Chondrocyte (in vitro differentiated cells): ENCODE measurements at regions not wholly inside any gene's neighbourhood (a gene's known extent, or its start where the extent isn't known, plus 50 kb on each side); places are given as distances from the start of the nearest gene placed in this dataset.
A peak's percentile ranks its signal among the peaks of the same experiment; 100 is the strongest.

Experiments
- DNase-seq: peaks from one replicate; pipeline ENCODE4 v3.0.0; 2021; ENCODE audit warnings: mixed read lengths, low spot score
- H3K27ac Mint-ChIP-seq: one replicate; pipeline ENCODE4 v1.8.0; 2021; ENCODE audit warnings: mild to moderate bottlenecking, moderate library complexity, mixed read lengths; ENCODE audit not compliant: unreplicated experiment
- H3K27me3 Mint-ChIP-seq: 2 replicates; pipeline ENCODE4 v1.8.0; 2021; ENCODE audit warnings: low read depth, mixed read lengths
- H3K36me3 Mint-ChIP-seq: 2 replicates; pipeline ENCODE4 v1.8.0; 2021; ENCODE audit warnings: low read depth, mixed read lengths
- H3K4me1 Mint-ChIP-seq: 2 replicates; pipeline ENCODE4 v1.8.0; 2021; ENCODE audit warnings: low read depth, mild to moderate bottlenecking, mixed read lengths
- H3K4me3 Mint-ChIP-seq: one replicate; pipeline ENCODE4 v1.8.0; 2021; ENCODE audit warnings: mild to moderate bottlenecking, moderate library complexity, mixed read lengths; ENCODE audit not compliant: unreplicated experiment
- H3K9me3 Mint-ChIP-seq: 2 replicates; pipeline ENCODE4 v1.8.0; 2021; ENCODE audit warnings: low read depth, mixed read lengths
- TF ChIP-seq, protein P1 (sequence below): fragments of 200-600 bp; sonication (generic); IDR thresholded peaks from 2 replicates; pipeline ENCODE4 v1.5.0; 2021; ENCODE audit warnings: antibody characterized with exemption, mild to moderate bottlenecking, moderate library complexity

DNA sequence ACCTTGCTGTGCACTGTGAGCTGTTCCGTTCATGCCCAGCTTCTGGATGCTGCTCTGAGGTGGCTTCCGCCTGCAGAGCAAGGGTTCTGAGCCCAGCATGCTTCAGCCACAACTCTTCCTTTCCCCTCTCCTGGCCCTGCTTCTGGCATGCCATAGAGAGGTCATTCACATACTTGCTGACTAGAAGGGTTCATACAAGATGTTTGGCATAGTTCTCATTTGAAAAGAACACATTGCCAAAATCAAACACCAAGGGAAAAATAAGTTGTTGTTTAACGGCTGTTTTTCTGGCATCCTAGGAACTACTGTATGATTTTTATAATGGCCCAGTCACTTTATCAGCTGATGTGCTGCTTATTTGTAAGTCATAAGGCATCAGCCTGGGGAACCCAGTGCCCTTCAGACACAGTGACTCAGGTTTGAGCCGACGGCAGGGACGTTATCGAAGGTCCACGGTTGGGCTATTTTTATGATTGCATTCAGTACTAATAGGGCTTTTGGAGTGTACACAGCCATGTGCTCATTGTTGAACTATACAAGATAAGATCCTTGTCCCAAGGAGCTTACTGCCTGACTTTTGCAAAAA lies 53.9 kb upstream of the CTAGE1 start:
- TF ChIP-seq, protein P1, sequence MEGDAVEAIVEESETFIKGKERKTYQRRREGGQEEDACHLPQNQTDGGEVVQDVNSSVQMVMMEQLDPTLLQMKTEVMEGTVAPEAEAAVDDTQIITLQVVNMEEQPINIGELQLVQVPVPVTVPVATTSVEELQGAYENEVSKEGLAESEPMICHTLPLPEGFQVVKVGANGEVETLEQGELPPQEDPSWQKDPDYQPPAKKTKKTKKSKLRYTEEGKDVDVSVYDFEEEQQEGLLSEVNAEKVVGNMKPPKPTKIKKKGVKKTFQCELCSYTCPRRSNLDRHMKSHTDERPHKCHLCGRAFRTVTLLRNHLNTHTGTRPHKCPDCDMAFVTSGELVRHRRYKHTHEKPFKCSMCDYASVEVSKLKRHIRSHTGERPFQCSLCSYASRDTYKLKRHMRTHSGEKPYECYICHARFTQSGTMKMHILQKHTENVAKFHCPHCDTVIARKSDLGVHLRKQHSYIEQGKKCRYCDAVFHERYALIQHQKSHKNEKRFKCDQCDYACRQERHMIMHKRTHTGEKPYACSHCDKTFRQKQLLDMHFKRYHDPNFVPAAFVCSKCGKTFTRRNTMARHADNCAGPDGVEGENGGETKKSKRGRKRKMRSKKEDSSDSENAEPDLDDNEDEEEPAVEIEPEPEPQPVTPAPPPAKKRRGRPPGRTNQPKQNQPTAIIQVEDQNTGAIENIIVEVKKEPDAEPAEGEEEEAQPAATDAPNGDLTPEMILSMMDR = no peak
- no peak overlapping the region for H3K4me3 Mint-ChIP-seq
- peaks cover 6% of the 10 kb centered on the region for H3K9me3 Mint-ChIP-seq
- no peak for DNase-seq
- peaks cover 63% of the 10 kb centered on the region for H3K4me1 Mint-ChIP-seq
- peaks cover 2% of the 10 kb centered on the region for H3K36me3 Mint-ChIP-seq
- no peaks in the 10 kb centered on the region for H3K27me3 Mint-ChIP-seq
- H3K27ac Mint-ChIP-seq = peak overlapping the region; percentile 99

DNA sequence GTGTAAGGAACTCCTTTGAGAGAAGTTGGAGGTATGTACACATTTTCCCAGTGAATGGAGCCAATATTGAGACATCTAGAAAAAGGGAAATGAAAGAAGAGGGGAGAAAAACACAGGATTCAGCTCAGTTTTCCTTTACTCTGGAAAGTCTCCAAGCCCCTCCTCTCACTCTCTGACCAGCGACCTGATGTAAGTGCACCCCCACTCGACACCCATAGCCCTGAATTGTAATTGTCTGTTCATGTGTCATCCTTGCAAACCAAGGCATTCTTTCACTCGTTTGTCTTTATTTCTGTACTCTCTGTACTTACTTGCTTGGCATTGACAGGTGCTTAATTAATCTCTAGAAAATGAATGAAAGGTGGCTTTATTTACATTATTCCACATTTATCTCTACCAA lies 55.7 kb upstream of the CTAGE1 start:
- Mint-ChIP-seq H3K4me1 (peaks cover 45% of the 10 kb centered on the region), H3K27ac (no peak overlapping the region)

DNA sequence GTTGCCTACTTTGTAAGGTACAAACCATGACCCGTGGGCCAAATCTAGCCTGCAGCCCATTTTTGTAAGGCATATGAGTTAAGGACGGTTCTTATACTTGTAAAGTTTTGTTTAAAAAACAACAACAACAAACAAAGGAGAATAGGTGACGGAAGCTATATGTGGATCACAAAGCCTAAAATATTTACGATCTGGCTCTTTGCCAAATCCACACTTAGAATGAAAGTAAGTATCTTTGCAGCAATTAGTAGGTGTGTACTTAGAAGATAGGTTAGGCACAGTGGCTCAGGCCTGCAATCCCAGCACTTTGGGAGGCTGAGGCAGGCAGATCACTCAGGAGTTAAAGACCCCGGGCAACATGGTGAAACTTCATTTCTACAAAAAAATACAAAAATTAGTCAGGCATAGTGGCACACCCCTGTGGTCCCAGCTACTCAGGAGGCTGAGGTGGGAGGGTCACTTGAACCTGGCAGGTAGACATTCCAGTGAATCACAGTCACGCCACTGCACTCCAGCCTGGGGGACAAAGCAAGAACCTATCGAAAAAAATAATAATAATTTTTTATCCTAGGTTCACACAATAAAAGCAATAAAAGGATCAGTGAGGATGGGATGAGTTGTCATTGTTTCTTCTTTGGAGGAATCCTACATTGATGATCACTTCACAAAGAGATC lies 57.8 kb upstream of the CTAGE1 start:
- TF ChIP-seq, protein P1 = no peak
- Mint-ChIP-seq H3K9me3 (no peaks in the 10 kb centered on the region), H3K27me3 (peaks cover 2% of the 10 kb centered on the region), H3K4me1 (peaks cover 23% of the 10 kb centered on the region), H3K27ac (no peak overlapping the region), H3K36me3 (peaks cover 1% of the 10 kb centered on the region), H3K4me3 (no peak overlapping the region)
- no peak for DNase-seq

More for the DNA sequence above, 55.7 kb upstream of the CTAGE1 start:
- TF ChIP-seq, protein P1 = no peak
- H3K4me3 Mint-ChIP-seq = no peak overlapping the region
- H3K27me3 Mint-ChIP-seq = peaks cover 2% of the 10 kb centered on the region
- no peak for DNase-seq
- H3K36me3 Mint-ChIP-seq = peaks cover 3% of the 10 kb centered on the region
- peaks cover 3% of the 10 kb centered on the region for H3K9me3 Mint-ChIP-seq

DNA sequence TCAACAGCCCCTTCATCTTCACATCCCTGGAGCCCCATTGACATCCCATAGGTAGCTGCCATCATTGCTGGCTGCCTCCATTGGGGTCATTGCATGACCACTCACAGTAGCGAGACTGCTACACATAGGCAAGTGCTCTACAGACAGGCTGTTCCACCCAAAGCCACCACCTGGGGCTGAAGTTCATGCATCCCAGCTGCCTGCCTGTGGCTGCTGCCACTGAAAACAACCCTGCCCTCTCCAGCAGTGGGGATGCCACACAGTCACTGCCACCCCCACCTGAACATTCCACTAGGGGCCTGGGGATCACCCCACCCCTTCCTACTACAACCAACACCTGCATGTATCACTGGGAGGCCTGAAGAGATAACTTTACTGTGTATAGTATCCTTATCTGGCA lies 59.5 kb upstream of the CTAGE1 start:
- H3K9me3 Mint-ChIP-seq = no peaks in the 10 kb centered on the region
- H3K4me1 Mint-ChIP-seq = peaks cover 7% of the 10 kb centered on the region
- peaks cover 2% of the 10 kb centered on the region for H3K27me3 Mint-ChIP-seq
- TF ChIP-seq, protein P1 = no peak
- no peak overlapping the region for H3K4me3 Mint-ChIP-seq
- DNase-seq = no peak
- no peak overlapping the region for H3K27ac Mint-ChIP-seq
- H3K36me3 Mint-ChIP-seq = peaks cover 1% of the 10 kb centered on the region

DNA sequence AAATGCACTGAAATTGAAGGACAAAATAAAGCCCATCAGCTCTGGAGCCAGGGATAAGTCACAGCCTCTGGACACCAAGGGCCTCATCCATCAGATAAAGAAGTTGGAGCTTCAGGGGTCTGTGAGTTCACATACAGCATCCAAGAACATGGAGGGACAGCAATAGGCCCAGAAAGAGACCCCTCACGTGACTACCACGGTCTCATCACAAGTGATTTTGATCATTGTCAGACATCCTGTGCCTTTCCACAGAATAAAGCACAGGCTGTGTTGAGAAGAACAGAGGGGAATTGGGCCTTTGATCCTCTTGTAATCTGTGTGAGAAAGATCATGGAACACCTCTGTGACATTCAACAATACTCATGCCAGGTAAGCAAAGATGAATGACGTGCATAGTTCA lies 65.2 kb upstream of the CTAGE1 start:
- Mint-ChIP-seq H3K27ac (no peak overlapping the region), H3K4me1 (peaks cover 31% of the 10 kb centered on the region)

More for the DNA sequence above, 65.2 kb upstream of the CTAGE1 start:
- H3K4me3 Mint-ChIP-seq = no peak overlapping the region
- TF ChIP-seq, protein P1 = no peak
- H3K9me3 Mint-ChIP-seq = peaks cover 2% of the 10 kb centered on the region
- DNase-seq = no peak
- peaks cover 1% of the 10 kb centered on the region for H3K27me3 Mint-ChIP-seq
- H3K36me3 Mint-ChIP-seq = peaks cover under 1% of the 10 kb centered on the region
